Large intestine (tissue), 3 donors: ENCODE measurements at regions not wholly inside any gene's neighbourhood (a gene's known extent, or its start where the extent isn't known, plus 50 kb on each side); places are given as distances from the start of the nearest gene placed in this dataset.

ENCODE experiments used
- DNase-seq, 2 donors: peaks; one replicate each; pipeline versions ENCODE4 v3.0.0 to v3.0.0-alpha.2; 2013
- H3K27ac ChIP-seq: one replicate; pipeline ENCODE4 v1.5.1; 2013; ENCODE audit warnings: low read length
- H3K27me3 ChIP-seq: 2 replicates; pipeline ENCODE4 v1.6.1; 2013; ENCODE audit warnings: low read length; ENCODE audit not compliant: control insufficient read depth, insufficient read depth
- H3K36me3 ChIP-seq: 2 replicates; pipeline ENCODE4 v1.6.1; 2013; ENCODE audit warnings: low read length; ENCODE audit not compliant: control insufficient read depth, insufficient read depth
- H3K4me1 ChIP-seq: one replicate; pipeline ENCODE4 v1.6.1; 2013; ENCODE audit warnings: low read length; ENCODE audit not compliant: control insufficient read depth, insufficient read depth
- H3K4me3 ChIP-seq: one replicate; pipeline ENCODE4 v1.5.1; 2013; ENCODE audit warnings: low read length
- H3K9me3 ChIP-seq: one replicate; pipeline ENCODE4 v1.6.1; 2013; ENCODE audit warnings: mild to moderate bottlenecking, low read depth, low read length, moderate library complexity; ENCODE audit not compliant: control insufficient read depth
- WGBS: methylation state at CpG from one replicate; pipeline ENCODE4 v1.1.5; 2013; ENCODE audit warnings: low lambda C conversion rate; ENCODE audit not compliant: insufficient coverage; 5-methylcytosine and 5-hydroxymethylcytosine counted together

DNA sequence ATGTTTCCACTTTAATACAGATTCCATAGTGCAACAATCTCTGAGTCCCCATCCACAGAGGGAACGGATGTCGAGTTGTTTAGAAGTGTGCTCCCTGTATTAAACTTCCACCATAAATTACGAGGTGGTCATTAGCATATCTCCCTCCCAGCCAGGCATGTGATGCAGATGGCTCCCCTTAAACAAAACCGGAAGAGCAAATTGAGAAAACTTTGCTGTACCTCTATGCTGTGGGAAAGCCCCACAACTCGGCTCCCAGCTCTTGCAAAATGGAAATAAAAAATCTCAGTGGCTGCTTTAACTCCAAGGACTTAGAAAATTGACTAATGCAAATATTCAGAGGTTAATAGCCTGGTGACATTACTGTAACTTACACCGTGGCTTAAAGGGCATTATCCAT is 290.9 kb downstream of the MAF start:
- H3K27ac ChIP-seq = no peak overlapping the region
- no peak overlapping the region for H3K4me3 ChIP-seq
- no peaks in the 10 kb centered on the region for H3K36me3 ChIP-seq
- whole genome bisulfite sequencing = 50% methylated on average over 1 of the region's 6 CpGs
- no peaks in the 10 kb centered on the region for H3K9me3 ChIP-seq
- no peaks in the 10 kb centered on the region for H3K27me3 ChIP-seq
- peaks cover 5% of the 10 kb centered on the region for H3K4me1 ChIP-seq
- DNase-seq = no peak

DNA sequence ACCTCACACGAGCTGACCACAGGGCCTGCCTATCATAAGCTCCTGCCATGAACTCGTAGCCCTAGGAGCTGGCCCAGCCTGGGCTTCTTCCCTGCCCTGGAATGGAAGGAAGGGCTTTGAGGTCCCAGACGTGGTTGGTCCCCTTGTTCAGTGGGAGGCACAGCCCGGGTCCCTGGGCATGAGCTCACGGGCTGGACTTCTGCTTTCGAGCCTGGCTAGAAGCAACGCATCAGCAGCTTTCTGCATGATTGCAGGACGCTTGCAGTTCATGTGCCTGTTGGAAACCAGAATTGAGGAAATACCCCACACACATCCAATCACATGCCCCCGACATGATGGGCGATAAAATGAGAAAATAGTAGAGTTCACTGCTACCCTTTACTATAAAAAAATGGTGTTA is 293.3 kb downstream of the MAF start:
- Histone ChIP-seq H3K4me3 (no peak overlapping the region), H3K36me3 (no peaks in the 10 kb centered on the region), H3K4me1 (peaks cover 3% of the 10 kb centered on the region), H3K27ac (no peak overlapping the region), H3K27me3 (no peaks in the 10 kb centered on the region), H3K9me3 (no peaks in the 10 kb centered on the region)
- WGBS = no CpG with 5 or more reads among the region's 10 CpGs
- no peak for DNase-seq

DNA sequence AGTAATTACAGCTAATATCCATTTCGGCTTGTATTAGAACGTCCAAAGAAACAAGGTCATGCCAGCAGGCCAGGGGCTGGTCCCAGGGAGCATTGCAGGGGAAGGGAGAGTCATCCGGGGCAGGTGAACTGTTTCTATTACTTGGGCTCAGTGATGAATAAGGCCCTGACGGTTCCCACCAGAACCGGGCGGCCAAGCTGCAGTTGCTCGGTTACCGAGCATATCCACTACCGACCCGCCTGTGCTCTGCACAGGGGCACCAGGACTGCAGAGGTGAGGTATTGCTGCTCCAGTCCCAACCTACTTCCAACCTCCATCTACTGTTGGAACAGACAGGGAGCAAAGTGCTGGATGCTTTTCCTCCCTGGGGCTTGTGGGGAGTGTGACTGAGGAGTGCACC is 295.5 kb downstream of the MAF start:
- Histone ChIP-seq H3K27me3 (no peaks in the 10 kb centered on the region), H3K27ac (no peak overlapping the region), H3K4me1 (no peaks in the 10 kb centered on the region), H3K36me3 (no peaks in the 10 kb centered on the region), H3K4me3 (no peak overlapping the region), H3K9me3 (no peaks in the 10 kb centered on the region)
- WGBS = no CpG with 5 or more reads among the region's 10 CpGs
- no peak for DNase-seq

DNA sequence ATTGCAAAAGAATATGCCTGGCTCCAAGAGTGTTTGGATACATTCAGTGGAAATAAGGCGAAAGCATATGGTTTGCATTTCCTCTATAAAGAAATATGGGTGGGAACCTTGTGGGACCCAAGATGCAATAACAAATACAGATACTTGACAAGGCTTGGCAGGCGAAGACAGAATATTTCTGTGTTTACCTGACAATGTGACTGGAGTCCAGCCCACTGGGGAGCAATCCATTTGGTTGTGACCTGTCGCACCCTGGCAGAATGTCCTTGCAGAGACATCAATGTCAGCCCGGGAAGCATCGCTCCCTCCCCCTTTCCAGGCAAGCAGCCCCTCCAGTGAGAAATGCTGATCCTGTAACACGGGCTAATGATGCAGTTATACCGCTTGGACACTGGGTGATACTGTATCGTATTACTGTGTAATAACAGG is 296.6 kb downstream of the MAF start:
- H3K36me3 ChIP-seq = no peaks in the 10 kb centered on the region
- no peaks in the 10 kb centered on the region for H3K27me3 ChIP-seq
- H3K4me3 ChIP-seq = no peak overlapping the region
- peak in 1 of 2 donors; percentile 37 for DNase-seq
- H3K27ac ChIP-seq = no peak overlapping the region
- no peaks in the 10 kb centered on the region for H3K9me3 ChIP-seq
- 57% methylated on average over 3 of the region's 8 CpGs for WGBS
- H3K4me1 ChIP-seq = peaks cover 7% of the 10 kb centered on the region

DNA sequence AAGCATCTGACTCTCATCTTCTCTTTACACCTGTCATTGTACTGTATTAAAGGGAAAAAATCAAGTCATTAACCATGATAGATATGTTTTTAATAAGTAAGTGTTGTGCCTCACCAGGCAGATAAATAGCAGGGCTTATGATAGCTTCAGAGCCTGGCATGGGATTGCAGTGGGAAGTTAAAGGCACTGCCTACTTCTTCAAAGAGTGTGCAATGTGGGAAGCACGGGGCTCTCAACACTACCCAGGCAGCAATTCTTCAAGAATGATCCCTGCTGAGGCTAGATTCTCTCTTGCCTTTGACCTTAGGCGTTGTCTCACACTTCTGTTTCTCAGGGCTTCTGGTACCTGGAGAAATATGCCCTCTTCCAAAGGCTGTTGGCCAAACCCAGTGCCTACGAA is 297.3 kb downstream of the MAF start:
- Histone ChIP-seq H3K36me3 (no peaks in the 10 kb centered on the region), H3K4me1 (peaks cover 14% of the 10 kb centered on the region), H3K27me3 (no peaks in the 10 kb centered on the region), H3K4me3 (no peak overlapping the region), H3K27ac (no peak overlapping the region), H3K9me3 (no peaks in the 10 kb centered on the region)
- WGBS = no CpG with 5 or more reads among the region's 3 CpGs
- DNase-seq = no peak

DNA sequence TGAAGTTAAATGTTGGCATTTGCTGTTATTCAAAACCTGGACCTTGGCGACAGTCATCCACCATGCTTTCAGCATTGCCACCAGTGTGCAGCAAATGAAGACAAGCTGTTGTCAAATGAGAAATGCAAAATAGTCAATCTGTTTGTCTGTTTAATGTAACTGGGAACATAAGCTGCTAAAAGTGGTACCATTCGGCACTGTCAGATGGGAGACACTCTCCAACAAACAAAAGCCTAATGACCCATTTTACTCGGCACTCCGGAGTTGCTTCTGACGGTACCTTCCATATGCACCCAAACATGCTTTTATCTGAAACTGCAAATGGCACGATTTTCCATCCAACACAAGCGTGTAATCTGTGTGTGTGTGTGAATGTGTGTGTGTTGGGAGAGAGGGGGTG is 297.8 kb downstream of the MAF start:
- no peak overlapping the region for H3K27ac ChIP-seq
- no peaks in the 10 kb centered on the region for H3K27me3 ChIP-seq
- no peaks in the 10 kb centered on the region for H3K9me3 ChIP-seq
- H3K4me1 ChIP-seq = peaks cover 17% of the 10 kb centered on the region
- no CpG with 5 or more reads among the region's 7 CpGs for WGBS
- H3K4me3 ChIP-seq = no peak overlapping the region
- no peaks in the 10 kb centered on the region for H3K36me3 ChIP-seq
- DNase-seq = no peak

DNA sequence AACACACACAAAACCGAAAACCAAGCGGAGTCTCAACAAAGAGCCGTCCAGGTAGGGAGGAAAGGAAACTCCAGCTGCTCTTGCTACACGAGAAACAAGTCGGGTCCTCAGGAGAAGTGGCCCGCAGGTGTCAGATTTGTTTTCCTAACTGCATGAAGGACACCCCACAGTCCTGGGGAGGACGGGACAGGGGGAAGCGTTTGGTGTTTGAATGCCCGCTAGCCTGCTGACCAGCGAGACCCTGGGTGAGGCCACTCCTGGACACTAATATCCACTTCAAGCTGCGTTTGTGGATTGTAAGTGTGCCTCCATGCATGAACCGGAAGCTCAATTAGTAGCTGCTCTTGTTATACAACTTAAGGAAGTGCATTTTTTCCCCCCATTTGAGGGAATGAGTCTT is 299.5 kb downstream of the MAF start:
- Histone ChIP-seq H3K27me3 (no peaks in the 10 kb centered on the region), H3K9me3 (no peaks in the 10 kb centered on the region), H3K36me3 (no peaks in the 10 kb centered on the region), H3K27ac (no peak overlapping the region), H3K4me3 (no peak overlapping the region), H3K4me1 (peaks cover 19% of the 10 kb centered on the region)
- no peak for DNase-seq
- WGBS = no CpG with 5 or more reads among the region's 12 CpGs

DNA sequence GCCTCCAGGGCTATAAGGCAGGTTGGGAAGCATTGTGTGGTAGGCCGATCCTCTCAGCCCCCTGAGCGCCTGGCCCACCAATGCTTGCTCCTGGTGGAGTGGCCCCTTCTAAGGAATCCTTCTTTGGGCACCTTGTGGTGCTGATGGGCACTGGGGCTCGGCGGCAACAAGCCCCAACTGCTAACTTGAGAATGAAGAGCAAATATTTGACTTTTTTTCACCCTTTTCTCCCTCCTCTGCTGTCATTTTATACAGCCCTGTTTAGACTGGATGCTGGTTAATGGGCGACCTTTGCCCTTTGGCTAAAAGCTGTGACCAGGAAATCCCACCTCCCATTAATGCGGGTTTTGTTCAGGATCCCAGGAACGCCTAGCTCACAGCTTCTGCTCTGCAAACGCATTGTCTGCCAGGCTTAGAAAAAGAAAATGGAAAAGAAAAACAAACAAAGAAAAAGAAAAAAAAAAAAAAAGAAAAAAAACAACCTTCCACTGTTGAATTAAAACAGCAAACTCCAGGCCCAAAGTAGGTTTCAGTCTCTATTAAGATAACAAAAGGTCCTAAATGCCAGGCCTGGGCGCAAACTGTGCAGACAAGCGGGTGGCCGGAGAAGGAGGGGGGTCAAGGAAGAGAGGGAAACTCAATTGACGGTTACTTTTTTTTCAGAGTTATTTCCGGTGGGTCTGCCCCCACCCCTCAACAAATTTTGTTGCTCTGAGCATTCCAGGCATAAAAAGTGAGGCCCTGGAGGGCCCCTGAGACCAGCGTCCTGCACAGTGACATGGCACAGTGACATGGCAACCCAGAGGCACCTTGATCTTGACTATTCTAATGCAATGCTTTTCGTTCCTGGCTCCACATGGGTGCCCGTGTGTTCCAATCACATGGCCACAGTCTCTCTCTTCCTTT is 301.4 kb downstream of the MAF start:
- H3K9me3 ChIP-seq = no peaks in the 10 kb centered on the region
- 24% methylated on average over 2 of the region's 16 CpGs for WGBS
- peaks cover 30% of the 10 kb centered on the region for H3K4me1 ChIP-seq
- DNase-seq = no peak
- H3K4me3 ChIP-seq = no peak overlapping the region
- H3K36me3 ChIP-seq = no peaks in the 10 kb centered on the region
- H3K27ac ChIP-seq = no peak overlapping the region
- no peaks in the 10 kb centered on the region for H3K27me3 ChIP-seq

DNA sequence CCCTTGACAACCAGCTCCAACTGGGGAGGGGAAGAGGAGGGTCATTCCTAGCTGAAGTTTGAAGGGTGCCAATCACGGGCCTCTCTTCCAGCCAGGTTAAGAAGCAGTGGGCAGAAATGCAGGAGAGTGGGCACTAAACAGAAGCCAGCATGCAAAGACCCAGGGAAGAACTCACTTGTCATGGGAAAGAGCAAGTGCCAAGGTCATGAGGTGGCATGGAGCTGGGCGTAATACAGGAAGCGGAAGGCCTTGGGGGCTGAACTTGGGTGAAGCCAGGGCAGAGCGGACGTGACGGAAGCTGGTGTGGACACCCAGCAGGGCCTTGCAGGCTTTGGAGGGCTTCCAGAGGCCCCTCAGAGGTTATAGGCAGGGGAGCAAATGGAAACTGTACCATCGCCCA is 302.1 kb downstream of the MAF start:
- no peaks in the 10 kb centered on the region for H3K27me3 ChIP-seq
- H3K36me3 ChIP-seq = no peaks in the 10 kb centered on the region
- H3K4me1 ChIP-seq = peaks cover 33% of the 10 kb centered on the region
- no peaks in the 10 kb centered on the region for H3K9me3 ChIP-seq
- WGBS = 100% methylated on average over 2 of the region's 7 CpGs
- DNase-seq = no peak
- H3K4me3 ChIP-seq = no peak overlapping the region
- no peak overlapping the region for H3K27ac ChIP-seq

DNA sequence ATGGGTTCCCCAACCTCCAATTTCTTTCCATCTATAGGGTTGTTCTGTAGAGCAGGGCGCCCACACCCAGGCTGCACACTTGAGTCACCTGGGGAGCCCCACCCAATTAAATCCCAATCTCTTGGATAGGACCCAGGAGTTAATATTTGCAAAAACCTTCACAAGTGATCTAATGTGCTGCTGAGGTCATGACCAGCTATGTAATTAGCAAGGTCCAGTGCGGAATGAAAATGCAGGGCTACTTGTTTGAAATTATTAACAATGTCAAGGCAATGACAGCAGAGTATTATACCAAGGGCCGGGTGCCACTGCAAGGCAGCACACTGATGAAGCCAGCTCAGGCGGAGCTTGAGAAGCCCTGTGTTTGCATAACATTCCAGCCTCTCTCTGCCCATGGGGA is 302.7 kb downstream of the MAF start:
- DNase-seq = no peak
- no peak overlapping the region for H3K4me3 ChIP-seq
- H3K27ac ChIP-seq = no peak overlapping the region
- no peaks in the 10 kb centered on the region for H3K27me3 ChIP-seq
- no peaks in the 10 kb centered on the region for H3K36me3 ChIP-seq
- WGBS = 20% methylated on average over 1 of the region's 4 CpGs
- H3K4me1 ChIP-seq = peaks cover 39% of the 10 kb centered on the region
- H3K9me3 ChIP-seq = no peaks in the 10 kb centered on the region

DNA sequence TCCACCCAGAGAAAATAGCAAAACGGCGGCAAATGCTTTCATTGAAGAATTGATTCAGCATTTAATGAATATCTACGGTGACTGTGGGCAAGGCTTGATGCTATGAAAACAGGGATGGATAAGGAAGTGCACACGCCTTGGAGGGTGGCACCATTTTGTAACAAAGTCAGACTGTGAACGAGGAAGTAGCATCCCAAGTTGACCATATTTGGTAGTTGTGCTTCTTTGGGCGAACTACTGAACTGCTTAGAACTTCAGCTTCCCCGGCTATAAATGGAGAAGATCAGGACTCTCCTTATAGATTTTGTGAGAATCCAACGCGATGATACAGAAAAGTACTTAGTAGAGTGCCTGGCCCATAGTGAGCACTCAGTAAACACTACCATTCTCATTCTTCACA is 303.2 kb downstream of the MAF start:
- H3K9me3 ChIP-seq = no peaks in the 10 kb centered on the region
- DNase-seq = no peak
- peaks cover 44% of the 10 kb centered on the region for H3K4me1 ChIP-seq
- H3K27me3 ChIP-seq = no peaks in the 10 kb centered on the region
- H3K27ac ChIP-seq = no peak overlapping the region
- no peaks in the 10 kb centered on the region for H3K36me3 ChIP-seq
- no peak overlapping the region for H3K4me3 ChIP-seq
- 93% methylated on average over 3 of the region's 9 CpGs for WGBS
